Hematopoietic multipotent progenitor cell treated with erythropoietin and hydrocortisone succinate and interleukin-3 and kit ligand, for 6 days (in vitro differentiated cells): ENCODE measurements at regions not wholly inside any gene's neighbourhood (a gene's known extent, or its start where the extent isn't known, plus 50 kb on each side); places are given as distances from the start of the nearest gene placed in this dataset.
"Not testable (repeated sequence)": the region's sequence is repeated elsewhere in the genome, so short reads cannot be mapped to it uniquely, and the experiment has no call there.

Experiments used
- DNase-seq: peaks from one replicate; pipeline ENCODE4 v3.0.0-alpha.2; 2015

DNA sequence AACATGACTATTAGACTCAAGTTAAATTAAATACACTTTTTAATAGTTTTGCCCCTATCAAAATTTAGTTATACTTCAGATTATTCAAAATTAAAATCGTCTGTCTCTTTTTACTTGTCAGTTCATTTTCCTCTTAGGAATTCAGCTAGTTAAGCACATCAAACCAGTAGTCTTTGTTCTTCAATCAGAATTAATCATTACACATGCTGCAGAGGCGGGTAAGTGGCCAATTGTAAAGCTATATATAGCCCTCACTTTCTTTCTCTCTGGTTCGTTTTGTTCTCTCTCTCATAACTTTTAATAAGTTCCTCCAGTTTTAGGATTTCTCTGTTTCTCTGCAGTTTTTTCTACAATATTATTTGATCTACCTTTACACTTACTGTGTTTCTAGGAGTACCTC, 359.1 kb upstream of the PABPC4L start:
- no peak for DNase-seq

DNA sequence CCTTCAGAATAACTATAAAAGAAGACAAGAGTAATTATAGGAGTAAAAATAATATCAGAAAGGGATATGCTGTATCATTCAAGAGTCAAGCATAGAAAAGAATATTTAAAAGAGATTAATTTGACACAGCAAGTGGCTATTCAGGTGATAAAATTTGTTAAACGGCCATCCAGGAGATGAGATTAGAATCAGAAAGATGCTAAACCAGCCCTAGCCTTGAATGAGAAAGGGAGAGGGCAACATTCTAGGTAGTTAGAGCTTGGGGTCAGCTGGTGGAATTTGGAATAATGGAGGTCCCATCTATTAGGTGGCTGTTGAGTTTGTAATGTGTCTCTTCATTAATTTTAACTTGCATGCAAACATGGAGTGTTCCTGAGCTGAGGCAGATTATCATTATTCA, 350.5 kb upstream of the PABPC4L start:
- no peak for DNase-seq

DNA sequence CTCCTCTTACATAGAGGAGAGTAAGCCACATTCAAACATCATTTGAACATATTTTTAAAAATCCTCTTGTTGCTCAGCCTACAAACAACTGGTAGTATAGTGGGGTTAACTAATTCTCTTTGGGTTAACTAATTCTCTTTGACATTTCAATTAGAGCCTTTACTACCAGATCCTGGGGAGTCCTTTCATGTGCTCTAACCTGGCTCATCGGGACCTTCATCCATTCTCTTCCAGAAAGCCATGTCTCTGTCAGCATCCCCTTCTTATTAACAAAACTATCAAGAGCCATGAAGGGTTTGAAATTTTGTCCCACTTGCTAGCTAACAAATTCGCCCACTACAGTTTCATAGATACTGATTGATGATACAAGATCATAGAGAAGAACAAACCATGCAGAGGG, 349.8 kb upstream of the PABPC4L start:
- no peak for DNase-seq

DNA sequence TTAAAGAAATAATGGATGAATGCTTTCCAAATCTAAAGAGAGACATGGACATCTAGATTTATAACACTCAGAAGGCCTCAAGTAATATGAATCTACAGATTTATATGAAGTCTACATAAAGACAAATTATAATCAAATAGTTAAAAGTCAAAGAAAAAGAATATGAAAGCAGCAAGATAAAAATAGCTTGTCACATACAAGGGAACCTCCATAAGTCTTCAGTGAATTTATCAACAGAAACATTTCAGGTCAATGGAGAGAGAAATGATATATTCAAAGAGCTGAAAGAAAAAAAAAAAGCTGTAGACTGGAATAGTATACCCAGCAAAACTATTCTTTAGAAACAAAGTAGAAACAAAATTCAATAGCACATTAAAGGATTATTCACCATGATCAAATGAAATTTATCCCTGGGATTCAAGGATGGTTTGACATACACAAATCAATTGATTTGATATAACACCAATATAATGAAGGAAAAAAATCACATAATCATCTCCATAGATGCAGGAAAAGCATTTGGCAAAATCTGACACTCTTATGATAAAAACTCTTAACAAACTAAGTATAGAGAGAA, 346.6 kb upstream of the PABPC4L start:
- DNase-seq: no peak

DNA sequence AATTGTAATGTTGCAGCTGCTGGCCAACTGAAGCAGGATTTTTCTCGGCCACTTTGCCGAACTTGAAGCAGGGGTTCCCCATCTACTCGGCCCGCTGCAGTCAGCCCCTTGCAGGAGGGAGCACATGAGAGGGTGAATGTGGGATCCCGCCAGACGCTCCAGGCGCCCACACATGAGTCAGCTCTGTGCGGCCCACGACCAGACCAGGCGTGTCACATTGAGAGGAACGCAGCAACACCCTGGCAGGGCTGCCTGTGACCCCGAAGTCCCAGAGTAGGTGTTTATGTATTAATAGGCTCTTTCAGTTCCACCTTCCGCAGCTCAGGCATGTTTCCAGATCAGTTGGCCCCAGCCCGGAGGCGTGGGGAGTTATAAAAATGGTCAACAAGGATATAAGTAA, 344.7 kb upstream of the PABPC4L start:
- DNase-seq: no peak

DNA sequence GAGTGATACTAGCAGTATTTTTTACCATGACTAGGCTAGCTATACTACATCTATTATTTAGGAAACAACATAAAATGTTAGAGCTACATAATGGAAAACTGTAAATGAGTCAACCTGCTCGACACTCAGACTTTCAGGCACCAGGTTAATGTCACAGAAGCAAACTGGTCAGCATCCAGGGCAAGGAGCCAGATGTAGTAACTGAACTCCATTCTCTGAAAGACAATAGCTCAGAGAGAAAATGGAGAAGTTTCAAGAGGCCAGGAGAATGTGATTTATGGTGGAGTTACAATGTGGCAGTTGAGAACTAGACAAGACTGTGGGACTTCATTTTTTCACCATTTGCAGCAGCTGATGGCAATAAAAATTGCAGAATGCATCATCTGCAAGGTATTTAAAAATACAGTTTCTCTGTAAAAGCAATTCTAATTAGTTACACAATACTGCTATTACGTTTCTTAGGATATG, 342.7 kb upstream of the PABPC4L start:
- DNase-seq: no peak

DNA sequence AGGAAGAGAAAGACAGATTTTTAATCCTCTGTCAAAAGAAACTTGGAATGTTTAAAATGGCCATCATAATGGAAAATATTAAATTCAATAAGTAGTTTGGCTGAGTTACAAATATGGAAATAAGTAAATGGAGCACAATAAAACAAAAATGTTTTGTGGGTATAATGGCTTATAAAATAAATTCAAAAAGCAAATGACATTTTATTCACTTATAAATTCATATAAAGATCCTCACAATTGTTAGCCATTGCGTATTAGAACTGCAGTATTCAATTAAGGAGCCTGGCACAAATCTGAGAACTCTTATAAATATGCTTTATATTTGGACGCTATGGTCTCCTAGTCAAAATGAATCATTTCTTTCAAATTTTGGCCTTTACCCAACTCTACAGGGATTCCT, 339.0 kb upstream of the PABPC4L start:
- DNase-seq: no peak

DNA sequence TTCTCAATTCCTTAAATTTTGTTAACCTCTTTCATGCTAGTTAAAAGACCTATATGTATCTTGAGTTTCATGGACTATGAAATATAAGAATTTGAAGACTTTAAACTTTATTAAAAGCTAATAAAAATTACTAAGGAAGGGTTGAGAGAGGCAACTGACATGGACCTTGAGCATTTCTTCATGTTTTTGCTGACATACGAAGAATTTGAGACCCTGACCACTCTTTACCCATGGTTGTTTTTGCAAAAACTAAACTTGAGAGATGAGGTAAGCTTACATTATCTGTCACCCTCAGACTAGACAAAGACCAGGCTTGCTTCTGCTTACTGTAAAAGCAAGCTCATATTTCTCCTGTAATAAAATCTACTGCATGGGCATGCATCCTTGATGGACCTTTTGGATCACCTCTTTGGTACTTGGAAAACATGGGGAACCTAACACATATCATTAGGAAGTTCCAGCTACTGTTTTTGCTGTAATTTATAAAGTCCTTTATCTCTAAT, 338.2 kb upstream of the PABPC4L start:
- no peak for DNase-seq

DNA sequence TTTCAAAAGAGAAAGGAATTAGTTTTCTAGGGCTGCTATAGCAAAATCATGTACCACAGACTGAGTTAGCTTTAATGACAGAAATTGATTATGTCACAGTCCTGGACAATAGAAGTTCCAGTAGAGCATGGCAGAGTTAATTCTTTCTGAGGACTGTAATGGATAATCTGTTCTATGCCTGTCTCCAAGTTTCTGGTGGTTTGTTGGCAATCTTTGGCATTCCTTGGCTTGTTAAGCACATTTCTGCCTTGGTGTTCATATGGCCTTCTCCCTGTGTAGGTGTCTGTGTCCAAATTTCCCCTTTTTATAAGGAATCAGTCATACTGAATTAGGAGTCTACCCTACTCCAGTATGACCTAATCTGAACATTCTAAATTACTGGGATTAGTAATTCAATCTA, 336.1 kb upstream of the PABPC4L start:
- no peak for DNase-seq

DNA sequence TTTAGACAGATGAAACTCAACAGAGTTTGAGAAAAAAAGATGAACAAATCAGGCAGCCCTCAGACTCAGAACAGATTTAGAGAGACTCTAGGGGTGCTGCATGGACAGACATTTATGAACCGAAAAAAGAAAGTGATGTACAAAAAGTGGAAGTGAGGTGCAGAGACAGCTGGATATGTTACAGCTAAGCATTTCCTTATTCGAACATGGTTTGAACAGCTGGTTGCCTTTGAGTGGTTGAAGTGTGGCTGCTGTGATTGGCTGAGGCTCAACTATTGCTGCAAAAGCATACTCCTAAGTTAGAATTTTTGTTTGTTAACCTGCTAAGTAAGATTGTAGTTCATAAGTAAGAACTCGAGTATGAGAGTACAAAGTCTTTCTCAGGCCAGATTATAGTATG, 331.5 kb upstream of the PABPC4L start:
- no peak for DNase-seq

DNA sequence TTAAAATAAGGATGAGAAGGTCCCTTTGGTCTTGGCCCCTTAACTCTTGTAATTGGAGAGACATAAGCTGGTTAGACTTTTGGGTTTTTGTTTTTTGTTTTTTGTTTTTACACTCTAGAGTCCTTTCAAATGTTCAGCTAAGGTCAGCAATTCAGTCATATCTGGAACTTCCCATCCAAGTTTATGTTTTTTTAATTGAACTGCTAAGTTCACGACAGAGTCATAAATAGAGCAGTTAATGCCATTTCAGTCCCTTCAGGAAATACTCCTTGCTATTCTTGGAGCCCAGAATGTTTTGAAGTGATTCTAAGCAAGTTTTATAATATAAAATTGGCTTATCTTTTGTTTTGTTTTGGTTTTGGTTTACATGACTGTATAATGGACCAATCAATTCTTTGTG, 329.4 kb upstream of the PABPC4L start:
- no peak for DNase-seq

DNA sequence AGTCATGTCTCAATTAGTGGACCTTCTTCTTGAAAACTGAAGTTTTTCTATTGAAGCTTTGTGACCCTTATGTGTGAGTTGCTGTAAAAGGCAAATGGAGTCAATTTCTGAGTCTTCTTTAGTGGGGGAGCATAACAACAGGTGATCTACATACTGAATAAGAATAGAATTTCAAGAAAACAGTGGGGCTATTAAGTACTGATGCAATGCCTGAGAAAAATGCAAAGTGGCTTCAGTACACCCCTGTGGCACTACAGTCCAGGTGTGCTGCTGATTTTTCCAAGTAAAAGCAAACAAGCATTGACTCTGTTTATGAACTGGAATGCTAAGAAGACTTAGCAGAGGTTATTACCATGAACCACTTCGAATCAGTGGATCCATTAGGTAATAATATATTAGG, 328.0 kb upstream of the PABPC4L start:
- DNase-seq: no peak

DNA sequence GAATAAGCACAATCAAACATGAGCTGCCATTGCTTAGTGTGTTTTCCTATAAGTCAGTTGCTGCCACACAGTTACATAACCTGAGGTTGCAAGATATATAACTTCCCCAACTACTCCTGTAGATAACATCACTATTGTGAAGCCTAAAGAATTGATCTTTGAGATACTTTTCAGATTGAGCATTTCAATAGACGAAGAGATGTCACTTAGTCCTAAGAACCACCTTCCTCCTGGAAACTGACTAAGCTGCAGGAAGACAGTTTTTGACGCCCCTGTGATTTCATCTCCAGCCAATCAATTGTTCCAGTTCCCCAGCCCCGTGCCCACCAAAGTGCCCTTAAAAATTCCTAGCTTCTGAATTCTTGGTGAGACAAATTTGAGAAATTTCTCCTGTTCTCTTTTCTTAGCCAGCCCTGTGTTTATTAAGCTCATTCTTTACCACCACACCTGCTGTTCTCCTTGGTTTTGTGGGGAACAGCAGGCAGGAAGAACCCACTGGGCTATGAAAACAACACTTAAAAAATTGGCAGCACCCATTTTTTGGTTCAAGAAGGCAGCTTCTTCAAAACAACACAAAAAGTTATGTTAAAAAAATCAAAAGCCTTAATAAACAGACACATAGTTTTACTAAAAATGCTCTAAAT, 317.1 kb upstream of the PABPC4L start:
- peak; percentile 13 for DNase-seq

DNA sequence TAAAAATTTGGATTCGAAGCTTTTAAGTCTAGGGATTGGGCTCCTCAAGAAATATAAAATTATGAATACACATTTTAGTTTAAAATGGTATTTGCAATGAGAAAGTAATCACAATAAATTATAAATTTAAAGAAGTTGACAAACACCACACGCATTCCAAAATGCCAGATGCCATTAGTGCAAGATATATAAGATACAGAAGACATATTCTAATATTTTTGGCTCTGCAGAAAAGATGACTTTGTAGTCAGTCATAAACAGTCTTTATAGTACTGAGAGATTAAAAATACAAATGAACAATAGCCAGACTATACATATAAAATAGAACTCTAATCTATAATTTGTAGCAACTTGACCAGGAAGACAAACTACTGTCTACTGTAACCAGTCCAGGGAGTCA, 309.0 kb upstream of the PABPC4L start:
- DNase-seq: no peak

DNA sequence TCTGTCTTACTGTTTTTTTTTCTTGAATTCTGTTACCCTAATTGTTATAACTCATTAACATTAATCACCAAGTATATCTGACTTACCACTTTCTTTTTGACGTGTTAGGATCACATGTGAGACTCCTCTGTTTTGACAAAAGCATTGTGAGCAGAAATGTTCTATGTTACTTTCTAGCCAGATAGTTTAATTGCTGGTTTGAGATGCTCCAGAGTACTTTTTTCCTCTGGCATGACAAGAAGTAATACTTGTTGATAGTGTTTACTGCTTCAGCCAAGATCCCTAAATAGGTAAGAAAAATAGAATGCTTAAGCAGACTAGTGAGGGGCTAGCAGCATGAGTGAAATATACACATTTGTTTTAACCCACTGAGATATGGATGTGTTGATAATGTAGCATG, 303.9 kb upstream of the PABPC4L start:
- DNase-seq: no peak

DNA sequence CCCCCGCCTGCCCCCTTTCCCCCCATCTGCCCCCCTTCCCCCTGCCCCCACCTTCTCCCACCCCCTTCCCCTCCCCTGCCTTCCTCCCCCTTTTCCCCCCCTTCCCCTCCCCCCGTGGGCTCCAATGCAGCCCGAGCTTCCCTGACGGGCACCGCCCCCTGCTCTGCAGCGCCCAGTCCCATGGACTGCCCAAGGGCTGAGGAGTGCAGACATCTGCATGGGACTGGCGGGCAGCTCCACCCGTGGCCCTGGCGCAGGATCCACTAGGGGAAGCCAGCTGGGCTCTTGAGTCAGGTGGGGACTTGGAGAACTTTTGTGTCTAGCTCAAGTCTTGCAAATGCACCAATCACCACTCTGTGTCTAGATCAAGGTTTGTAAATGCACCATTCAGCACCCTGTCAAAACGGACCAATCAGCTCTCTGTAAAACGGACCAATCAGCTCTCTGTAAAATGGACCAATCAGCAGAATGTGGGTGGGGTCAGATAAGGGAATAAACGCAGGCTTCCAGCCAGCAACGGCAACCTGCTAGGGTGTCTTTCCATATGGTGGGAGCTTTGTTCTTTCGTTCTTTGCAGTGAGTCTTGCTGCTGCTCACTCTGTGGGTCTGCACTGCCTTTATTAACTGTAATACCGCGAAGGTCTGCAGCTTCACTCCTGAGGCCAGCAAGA, 300.5 kb upstream of the PABPC4L start:
- no peak for DNase-seq

DNA sequence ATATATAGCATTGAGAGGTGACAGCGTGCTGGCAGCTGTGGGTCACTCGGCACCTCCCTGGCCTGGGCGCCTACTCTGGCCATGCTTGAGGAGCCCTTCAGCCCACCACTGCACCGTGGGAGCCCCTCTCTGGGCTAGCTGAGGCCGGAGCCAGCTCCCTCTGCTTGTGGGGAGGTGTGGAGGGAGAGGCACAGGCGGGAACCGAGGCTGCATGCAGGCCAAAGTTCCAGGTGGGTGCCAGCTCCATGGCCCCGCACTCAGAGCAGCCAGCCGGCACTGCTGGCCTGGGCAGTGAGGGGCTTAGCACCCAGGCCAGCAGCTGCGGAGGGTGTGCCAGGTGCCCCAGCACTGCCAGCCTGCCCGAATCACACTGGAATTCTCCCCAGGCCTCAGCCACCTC, 299.9 kb upstream of the PABPC4L start:
- not testable (repeated sequence) for DNase-seq

DNA sequence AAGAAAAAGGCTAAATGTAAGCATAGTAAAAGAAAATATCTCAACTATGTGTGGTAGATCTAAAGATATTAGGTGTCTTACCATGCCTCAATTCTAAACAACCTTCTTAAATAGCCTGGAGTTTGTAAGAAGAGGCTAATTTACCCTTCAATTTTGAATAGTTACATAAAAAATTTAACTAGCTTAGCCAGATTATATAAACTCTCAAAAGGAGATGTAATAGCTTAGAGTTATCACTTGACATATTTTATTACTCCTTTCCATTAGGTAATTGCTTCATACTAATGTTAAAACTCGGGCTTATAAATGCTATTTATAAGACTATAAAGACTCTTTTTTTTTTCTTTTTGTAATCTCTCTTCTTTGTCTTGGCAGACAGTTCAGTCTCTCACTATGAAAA, 297.5 kb upstream of the PABPC4L start:
- DNase-seq: no peak

DNA sequence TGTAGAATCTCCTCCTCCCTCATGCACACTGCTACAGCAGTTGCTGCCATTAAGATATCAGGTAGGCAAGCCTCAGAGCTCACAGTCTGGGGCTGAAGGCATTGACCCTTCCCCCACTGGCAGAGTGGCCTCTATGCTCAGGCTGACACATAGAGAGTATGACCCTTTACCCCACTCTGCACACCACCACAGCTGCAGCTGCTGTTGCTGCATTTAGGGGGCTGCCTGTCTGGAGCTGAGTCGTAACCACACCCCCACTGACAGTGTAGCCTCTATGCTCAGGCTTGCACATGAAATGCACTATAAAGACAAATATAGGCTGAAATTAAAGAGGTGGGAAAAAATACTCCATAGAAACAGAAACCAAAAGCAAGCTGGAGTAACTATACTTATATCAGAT, 289.3 kb upstream of the PABPC4L start:
- DNase-seq: no peak

DNA sequence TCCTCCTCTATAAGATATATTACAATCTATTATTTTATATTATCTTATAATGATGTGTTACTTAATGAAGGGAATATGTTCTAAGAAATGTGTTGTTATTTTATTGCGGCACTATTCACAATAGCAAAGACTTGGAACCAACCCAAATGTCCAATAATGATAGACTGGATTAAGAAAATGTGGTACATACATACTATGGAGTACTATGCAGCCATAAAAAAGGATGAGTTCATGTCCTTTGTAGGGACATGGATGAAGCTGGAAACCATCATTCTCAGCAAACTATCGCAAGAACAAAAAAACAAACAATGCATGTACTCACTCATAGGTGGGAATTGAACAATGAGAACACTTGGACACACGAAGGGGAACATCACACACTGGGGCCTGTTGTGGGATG, 281.9 kb upstream of the PABPC4L start:
- not testable (repeated sequence) for DNase-seq

DNA sequence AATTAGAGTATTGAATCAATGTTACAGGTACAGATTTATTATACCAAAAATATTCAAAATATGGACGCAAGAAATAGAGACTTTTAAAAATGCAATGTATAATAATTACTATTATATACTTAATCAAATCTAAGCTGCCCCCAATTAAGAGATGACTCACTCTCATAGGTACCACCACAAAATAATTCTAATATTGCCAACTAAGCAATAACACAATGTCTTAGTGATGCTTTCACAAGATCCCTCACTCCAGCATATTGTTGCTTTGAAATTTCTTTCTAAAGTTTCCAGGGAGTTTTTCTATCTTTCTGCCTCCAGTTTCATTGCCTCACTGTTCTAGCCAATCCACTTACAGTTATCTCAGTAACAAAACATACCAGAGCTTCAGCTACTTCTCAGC, 270.0 kb upstream of the PABPC4L start:
- DNase-seq: no peak

DNA sequence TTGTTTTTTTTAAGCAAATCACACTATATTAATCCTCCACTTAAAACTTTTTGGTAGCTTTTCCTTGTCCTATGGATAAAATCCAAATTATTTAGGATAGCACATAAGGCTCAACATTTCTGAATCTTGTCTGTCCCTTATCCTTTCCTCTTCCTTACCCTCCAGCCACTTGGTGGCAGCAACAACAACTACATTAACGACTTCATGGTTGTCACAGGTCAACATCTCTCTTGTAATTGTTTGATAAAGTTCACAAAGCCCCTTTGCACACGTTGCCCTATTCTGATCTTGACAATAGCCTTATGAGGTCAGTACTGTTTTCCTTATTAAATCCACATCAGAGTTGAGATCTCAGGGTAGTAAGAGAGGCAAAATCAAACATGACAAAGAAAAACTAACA, 269.0 kb upstream of the PABPC4L start:
- peak; percentile 11 for DNase-seq

DNA sequence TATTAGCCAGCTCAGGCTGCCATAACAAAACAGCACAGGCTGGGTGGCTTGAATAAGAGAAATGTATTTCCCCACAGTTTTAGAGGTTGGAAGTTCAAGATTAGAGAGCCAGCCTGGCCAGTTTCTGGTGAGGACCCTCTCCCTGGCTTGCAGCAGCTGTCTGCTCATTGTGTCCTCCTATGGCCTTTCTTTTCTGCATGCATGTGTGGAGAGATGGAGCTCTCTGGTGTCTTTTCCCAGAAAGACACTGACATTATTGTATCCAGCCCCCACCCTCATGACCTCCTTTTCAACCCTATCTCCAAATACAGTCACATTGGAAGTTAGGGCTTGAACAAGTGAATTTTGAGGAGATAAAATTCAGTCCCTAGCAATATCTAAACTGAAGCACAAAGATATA, 263.8 kb upstream of the PABPC4L start:
- DNase-seq: no peak

DNA sequence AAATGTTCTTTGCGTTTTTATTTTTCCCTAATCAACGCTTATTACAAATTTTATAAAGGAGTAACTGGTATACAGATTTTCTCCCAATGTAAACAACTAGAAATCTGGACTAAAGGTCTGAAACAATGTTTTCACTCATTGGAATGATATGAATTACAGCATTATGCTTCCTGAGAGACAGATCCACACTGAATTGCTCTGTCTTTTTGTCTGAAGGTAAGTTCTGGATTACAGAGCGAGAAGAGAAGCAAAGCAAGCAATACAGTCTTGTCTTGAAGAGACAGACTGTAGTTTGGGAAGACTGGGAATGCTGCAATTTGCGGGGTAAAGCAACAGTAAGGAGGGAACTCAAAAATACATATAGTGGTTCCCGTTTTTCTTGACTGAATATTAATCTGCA, 262.2 kb upstream of the PABPC4L start:
- DNase-seq: no peak

DNA sequence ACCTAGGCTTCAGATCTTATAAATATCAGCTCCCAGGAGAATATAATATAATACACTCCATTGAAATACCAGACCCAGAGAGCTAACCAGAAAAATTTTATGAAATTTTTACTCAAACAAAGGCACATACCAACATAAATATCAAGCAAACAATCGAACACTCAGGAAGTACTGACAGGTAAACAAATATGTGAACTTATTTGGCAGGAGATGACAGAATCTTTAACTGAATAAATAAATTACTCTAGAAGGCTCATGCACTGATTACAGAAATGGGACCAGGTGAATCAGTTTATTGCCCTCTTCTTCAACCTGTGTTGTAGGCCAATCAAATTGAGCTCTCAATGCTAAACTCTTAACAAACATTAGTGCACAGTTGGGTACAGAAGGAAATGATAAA, 225.2 kb upstream of the PABPC4L start:
- DNase-seq: no peak
